Activated CD4-positive, alpha-beta T cell treated with anti-CD3 and anti-CD28 coated beads, Interleukin-2, amount 10 ng/mL, durations not matched to agents 24 days and 14 days (primary cell): ENCODE measurements at regions not wholly inside any gene's neighbourhood (a gene's known extent, or its start where the extent isn't known, plus 50 kb on each side); places are given as distances from the start of the nearest gene placed in this dataset.

ENCODE experiments used
- DNase-seq: peaks from one replicate; pipeline ENCODE4 v3.0.0; 2022
- H3K27ac Mint-ChIP-seq: one replicate; pipeline ENCODE4 v1.8.0; 2022; ENCODE audit warnings: mild to moderate bottlenecking, mixed read lengths
- H3K27me3 Mint-ChIP-seq: one replicate; pipeline ENCODE4 v1.8.0; 2022; ENCODE audit warnings: mixed read lengths
- H3K36me3 Mint-ChIP-seq: one replicate; pipeline ENCODE4 v1.8.0; 2022; ENCODE audit warnings: low read depth, mild to moderate bottlenecking, mixed read lengths
- H3K4me1 Mint-ChIP-seq: one replicate; pipeline ENCODE4 v1.8.0; 2021; ENCODE audit warnings: mixed read lengths
- H3K4me3 Mint-ChIP-seq: one replicate; pipeline ENCODE4 v1.8.0; 2022; ENCODE audit warnings: mild to moderate bottlenecking, moderate library complexity, mixed read lengths
- H3K9me3 Mint-ChIP-seq: one replicate; pipeline ENCODE4 v1.8.0; 2021; ENCODE audit warnings: mixed read lengths
- intact Hi-C: fragments of 100-400 bp; cut with micrococcal nuclease; formaldehyde crosslinking; loops from one replicate; pipeline ENCODE4 v1.15.1; 2023

- intact Hi-C loops, result no loop called here
- Mint-ChIP-seq H3K4me1 (no peaks in the 10 kb centered on the region), H3K9me3 (peaks cover 12% of the 10 kb centered on the region), H3K27me3 (no peaks in the 10 kb centered on the region), H3K4me3 (no peak overlapping the region), H3K27ac (no peak overlapping the region), H3K36me3 (no peaks in the 10 kb centered on the region)
- no peak for DNase-seq
These were observed 543.9 kb downstream of the TDRD15 start for GRCh38 chr2:21667638-21668037.

GRCh38 chr2:21668078-21668710 is 544.4 kb downstream of the TDRD15 start:
- intact Hi-C loops, result no loop called here
- Mint-ChIP-seq H3K4me3 (no peak overlapping the region), H3K9me3 (peaks cover 12% of the 10 kb centered on the region), H3K36me3 (no peaks in the 10 kb centered on the region), H3K27me3 (no peaks in the 10 kb centered on the region), H3K4me1 (no peaks in the 10 kb centered on the region), H3K27ac (no peak overlapping the region)
- no peak for DNase-seq

- intact Hi-C loops, result no loop called here
- Mint-ChIP-seq H3K36me3 (no peaks in the 10 kb centered on the region), H3K27me3 (no peaks in the 10 kb centered on the region), H3K27ac (no peak overlapping the region), H3K4me1 (no peaks in the 10 kb centered on the region), H3K9me3 (peaks cover 5% of the 10 kb centered on the region), H3K4me3 (no peak overlapping the region)
- no peak for DNase-seq
These were observed 552.3 kb downstream of the TDRD15 start for GRCh38 chr2:21676041-21676440.

- Mint-ChIP-seq H3K4me3 (no peak overlapping the region), H3K36me3 (no peaks in the 10 kb centered on the region), H3K27ac (no peak overlapping the region), H3K4me1 (no peaks in the 10 kb centered on the region), H3K27me3 (no peaks in the 10 kb centered on the region), H3K9me3 (peaks cover 5% of the 10 kb centered on the region)
- intact Hi-C loops, result no loop called here
- DNase-seq, result no peak
These were observed 552.9 kb downstream of the TDRD15 start for GRCh38 chr2:21676676-21677075.

DNA sequence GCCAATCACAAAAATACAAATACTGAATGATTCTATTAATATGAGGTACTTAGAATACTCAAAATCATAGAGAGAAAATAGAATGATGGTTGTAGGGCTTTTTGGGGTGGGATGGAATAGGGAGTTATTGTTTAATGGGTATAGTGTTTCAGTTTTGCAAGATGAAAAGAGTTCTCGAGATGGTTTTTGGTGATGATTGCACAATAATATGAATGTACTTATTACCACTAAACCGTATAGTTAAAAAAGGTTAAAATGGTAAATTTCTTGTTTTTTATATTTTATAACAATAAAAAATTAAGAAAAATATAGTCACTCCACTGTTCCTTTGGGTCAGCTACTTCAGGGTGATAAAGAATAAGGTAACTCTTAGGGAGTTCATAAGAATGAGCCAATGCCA is 560.1 kb downstream of the TDRD15 start:
- intact Hi-C loops, result no loop called here
- peaks cover 5% of the 10 kb centered on the region for H3K9me3 Mint-ChIP-seq
- no peaks in the 10 kb centered on the region for H3K4me1 Mint-ChIP-seq
- H3K27ac Mint-ChIP-seq, result no peak overlapping the region
- no peak for DNase-seq
- no peak overlapping the region for H3K4me3 Mint-ChIP-seq
- H3K36me3 Mint-ChIP-seq, result no peaks in the 10 kb centered on the region
- H3K27me3 Mint-ChIP-seq, result no peaks in the 10 kb centered on the region

DNA sequence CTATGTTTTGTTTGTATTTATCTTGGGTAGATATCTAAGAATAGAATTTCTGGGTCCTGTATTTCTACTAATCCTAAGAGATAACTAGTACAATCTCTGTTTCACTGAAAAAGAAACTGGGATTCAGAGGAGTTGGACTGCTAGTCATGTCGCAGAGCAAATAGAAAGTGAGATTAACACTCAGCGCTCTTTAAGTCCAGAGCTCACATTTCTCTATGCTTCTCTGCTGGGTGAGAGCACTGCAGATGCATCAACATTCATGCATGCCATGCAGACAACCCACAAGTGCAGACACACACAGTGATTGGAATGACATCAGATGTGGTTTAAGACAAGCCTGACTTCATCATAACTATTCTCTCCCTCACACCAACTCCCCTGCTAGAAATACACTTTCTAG is 563.8 kb downstream of the TDRD15 start:
- H3K36me3 Mint-ChIP-seq, result no peaks in the 10 kb centered on the region
- H3K27ac Mint-ChIP-seq, result no peak overlapping the region

GRCh38 chr2:21690005-21690404 is 566.2 kb downstream of the TDRD15 start:
- Mint-ChIP-seq H3K9me3 (no peaks in the 10 kb centered on the region), H3K27ac (no peak overlapping the region), H3K4me1 (no peaks in the 10 kb centered on the region), H3K36me3 (no peaks in the 10 kb centered on the region), H3K27me3 (no peaks in the 10 kb centered on the region), H3K4me3 (no peak overlapping the region)
- DNase-seq, result no peak
- intact Hi-C loops, result no loop called here

More for the DNA sequence above, 563.8 kb downstream of the TDRD15 start:
- H3K27me3 Mint-ChIP-seq, result no peaks in the 10 kb centered on the region
- H3K4me3 Mint-ChIP-seq, result no peak overlapping the region
- intact Hi-C loops, result no loop called here
- H3K9me3 Mint-ChIP-seq, result no peaks in the 10 kb centered on the region
- DNase-seq, result no peak
- H3K4me1 Mint-ChIP-seq, result no peaks in the 10 kb centered on the region

DNA sequence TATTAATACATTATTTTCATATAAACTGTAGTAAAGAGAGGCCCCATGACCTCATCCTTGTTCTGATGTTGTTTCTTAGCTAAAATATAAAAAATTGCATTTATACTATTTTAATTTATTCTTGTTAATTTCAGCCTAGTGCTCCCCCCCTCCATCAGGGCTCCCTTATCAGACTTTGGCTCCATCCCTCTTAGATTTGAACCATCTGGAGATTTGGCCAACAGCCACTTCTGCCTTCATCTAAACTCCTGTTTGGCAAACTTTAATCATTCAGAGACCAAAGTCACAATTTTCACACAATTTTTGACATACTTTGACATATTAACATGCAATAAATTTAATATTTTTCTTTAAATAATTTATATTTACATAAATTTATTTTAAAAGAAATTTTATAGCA is 569.3 kb downstream of the TDRD15 start:
- no peaks in the 10 kb centered on the region for H3K4me1 Mint-ChIP-seq
- intact Hi-C loops, result no loop called here

DNA sequence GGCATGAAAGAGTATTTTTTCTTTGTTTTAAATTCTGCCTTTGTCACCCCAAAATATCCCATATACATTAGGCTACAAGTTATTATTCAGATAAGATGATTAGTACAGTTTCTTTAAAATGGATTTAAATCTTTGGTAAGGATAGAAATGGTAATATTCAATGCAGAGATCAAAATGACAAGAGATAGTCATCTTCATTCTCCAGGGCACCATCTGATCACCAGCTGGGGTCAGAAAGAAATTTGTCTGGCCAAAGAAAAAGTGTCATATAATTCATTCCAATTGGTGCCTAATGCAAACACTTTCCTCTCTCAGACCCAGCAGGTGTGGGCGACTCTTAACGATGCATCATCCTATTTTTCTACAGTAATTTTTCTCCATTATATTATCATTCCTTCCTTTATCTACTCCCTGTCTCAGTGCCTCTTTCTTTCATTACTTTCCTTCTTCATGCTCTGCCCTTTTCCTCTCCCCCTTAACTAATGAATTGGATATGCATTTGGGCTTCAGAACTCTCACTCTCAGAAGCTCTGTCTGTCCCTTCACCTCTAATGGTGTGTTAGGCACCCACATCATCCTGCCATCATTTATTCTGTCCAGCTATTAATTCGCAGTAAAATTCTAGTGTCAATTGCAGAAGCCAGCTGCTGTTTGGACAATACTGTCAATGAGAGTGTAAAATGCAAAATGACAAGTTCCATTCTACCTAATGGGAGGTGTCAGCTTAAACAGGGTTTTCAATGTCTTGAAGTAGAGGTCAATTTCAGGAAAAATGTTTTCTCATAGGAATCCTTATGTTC is 570.5 kb downstream of the TDRD15 start:
- Mint-ChIP-seq H3K27ac (no peak overlapping the region), H3K36me3 (no peaks in the 10 kb centered on the region), H3K4me3 (no peak overlapping the region), H3K9me3 (no peaks in the 10 kb centered on the region), H3K4me1 (no peaks in the 10 kb centered on the region), H3K27me3 (no peaks in the 10 kb centered on the region)
- DNase-seq, result no peak
- intact Hi-C loops, result no loop called here

More for the DNA sequence above, 569.3 kb downstream of the TDRD15 start:
- Mint-ChIP-seq H3K27ac (no peak overlapping the region), H3K36me3 (no peaks in the 10 kb centered on the region), H3K27me3 (no peaks in the 10 kb centered on the region), H3K9me3 (no peaks in the 10 kb centered on the region), H3K4me3 (no peak overlapping the region)
- no peak for DNase-seq

DNA sequence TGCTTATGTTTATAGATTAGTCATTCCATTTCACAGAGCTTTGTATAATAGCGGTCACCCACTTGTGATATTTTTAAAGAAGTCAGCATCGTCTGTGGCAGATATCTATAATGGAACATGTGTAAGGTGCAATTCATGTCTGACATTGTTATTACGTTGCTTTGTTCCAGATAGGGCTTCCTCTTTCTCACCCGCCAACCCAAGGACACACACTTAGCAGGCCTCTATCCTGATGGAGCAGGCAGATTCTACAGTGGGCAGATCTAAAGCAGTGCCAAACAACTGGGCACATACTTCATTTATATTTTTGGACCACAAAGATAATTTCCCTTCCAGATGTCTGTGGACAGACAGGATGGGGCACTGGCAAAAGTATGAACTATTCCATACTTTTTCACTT is 573.1 kb downstream of the TDRD15 start:
- H3K4me1 Mint-ChIP-seq, result no peaks in the 10 kb centered on the region
- intact Hi-C loops, result no loop called here
- no peaks in the 10 kb centered on the region for H3K36me3 Mint-ChIP-seq
- DNase-seq, result no peak
- H3K9me3 Mint-ChIP-seq, result no peaks in the 10 kb centered on the region
- no peaks in the 10 kb centered on the region for H3K27me3 Mint-ChIP-seq
- no peak overlapping the region for H3K4me3 Mint-ChIP-seq
- no peak overlapping the region for H3K27ac Mint-ChIP-seq

DNA sequence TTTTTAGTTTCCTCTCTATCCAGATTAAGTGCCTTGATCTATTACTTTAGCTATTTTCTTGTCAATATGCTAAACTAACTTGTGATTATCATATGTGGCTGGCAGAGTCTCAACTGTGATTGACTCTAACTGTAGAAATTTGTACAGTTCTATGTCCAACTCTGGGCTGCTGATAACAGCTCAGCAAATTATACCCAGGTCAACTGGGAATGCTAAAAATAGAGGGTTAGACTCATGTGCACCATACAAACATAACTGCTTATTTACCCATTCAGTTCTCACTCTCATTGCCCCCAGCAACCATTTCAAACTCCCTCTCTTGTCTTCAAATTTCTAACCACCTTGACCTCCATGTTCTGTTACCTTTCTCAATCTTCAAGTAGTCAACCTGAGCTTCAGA is 576.9 kb downstream of the TDRD15 start:
- no peaks in the 10 kb centered on the region for H3K27me3 Mint-ChIP-seq
- no peaks in the 10 kb centered on the region for H3K36me3 Mint-ChIP-seq
- H3K4me3 Mint-ChIP-seq, result no peak overlapping the region
- H3K27ac Mint-ChIP-seq, result no peak overlapping the region
- intact Hi-C loops, result no loop called here
- no peaks in the 10 kb centered on the region for H3K9me3 Mint-ChIP-seq
- no peaks in the 10 kb centered on the region for H3K4me1 Mint-ChIP-seq
- no peak for DNase-seq

DNA sequence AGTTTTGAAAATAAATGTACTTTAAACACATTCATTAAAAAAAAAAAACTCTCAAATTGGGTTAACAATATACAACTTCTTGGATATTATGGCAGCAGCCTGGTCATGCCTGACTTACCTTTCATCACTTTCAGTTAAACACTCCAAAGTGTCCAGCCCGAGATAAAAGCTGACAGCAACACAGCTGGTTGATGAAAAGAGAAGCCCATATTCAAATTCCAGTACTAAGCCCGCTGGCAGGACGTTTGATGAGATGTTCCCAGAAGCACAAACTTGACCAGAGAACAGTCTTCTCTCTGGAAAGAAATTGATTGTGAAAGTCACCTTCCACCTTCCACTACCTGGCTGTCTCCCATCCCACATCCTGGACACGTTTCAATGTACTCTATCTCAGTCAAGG is 586.3 kb downstream of the TDRD15 start:
- intact Hi-C loops, result no loop called here
- H3K9me3 Mint-ChIP-seq, result peaks cover 7% of the 10 kb centered on the region
- no peaks in the 10 kb centered on the region for H3K27me3 Mint-ChIP-seq
- no peak for DNase-seq
- no peak overlapping the region for H3K27ac Mint-ChIP-seq
- no peaks in the 10 kb centered on the region for H3K36me3 Mint-ChIP-seq
- H3K4me1 Mint-ChIP-seq, result no peaks in the 10 kb centered on the region
- H3K4me3 Mint-ChIP-seq, result no peak overlapping the region

- Mint-ChIP-seq H3K27ac (no peak overlapping the region), H3K9me3 (peaks cover 7% of the 10 kb centered on the region), H3K4me3 (no peak overlapping the region), H3K4me1 (no peaks in the 10 kb centered on the region), H3K27me3 (no peaks in the 10 kb centered on the region), H3K36me3 (no peaks in the 10 kb centered on the region)
- intact Hi-C loops, result no loop called here
- DNase-seq, result no peak
These were observed 586.7 kb downstream of the TDRD15 start for GRCh38 chr2:21710496-21710895.

DNA sequence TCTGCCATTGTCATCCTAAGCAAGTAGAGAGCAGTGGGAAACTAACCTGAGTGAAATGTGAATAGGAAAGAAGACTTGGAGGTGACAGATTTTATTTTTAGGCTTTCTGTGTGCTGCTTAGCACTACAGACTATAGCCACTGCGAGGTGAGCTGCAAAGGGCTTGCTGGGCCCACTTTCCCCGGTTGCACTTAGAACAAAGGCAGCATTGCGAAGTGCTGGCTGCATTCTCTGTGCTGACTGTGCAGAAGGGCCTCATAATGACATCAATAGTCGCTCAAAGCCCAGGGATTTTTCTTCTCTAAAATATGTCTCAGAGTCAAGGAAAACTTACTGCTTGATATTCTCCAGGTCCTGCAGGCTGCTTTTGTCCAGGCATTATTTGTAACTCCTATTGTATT is 592.1 kb downstream of the TDRD15 start:
- no peak overlapping the region for H3K27ac Mint-ChIP-seq
- intact Hi-C loops, result no loop called here
- H3K9me3 Mint-ChIP-seq, result peaks cover 14% of the 10 kb centered on the region
- no peak for DNase-seq
- H3K27me3 Mint-ChIP-seq, result no peaks in the 10 kb centered on the region
- H3K4me1 Mint-ChIP-seq, result no peaks in the 10 kb centered on the region
- no peaks in the 10 kb centered on the region for H3K36me3 Mint-ChIP-seq
- no peak overlapping the region for H3K4me3 Mint-ChIP-seq

DNA sequence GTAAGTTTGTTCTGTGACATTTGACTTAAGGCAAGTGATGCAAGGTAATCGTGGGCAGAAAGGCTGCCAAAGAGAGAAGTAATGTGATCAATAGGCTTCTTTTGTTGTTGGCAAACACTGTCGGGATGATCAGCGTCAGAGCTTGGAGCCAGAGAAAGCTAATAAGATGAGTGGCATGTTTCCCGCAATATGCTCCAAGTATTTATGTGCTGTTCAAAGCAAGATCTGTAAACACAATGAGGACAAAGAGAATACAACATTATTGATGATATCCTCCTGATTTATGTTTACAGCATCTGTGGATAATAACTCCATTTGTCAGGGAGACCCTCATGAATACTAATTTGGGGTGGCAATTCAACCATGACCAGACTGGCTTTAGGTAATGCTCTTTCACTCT is 603.3 kb downstream of the TDRD15 start:
- Mint-ChIP-seq H3K27ac (no peak overlapping the region), H3K27me3 (no peaks in the 10 kb centered on the region), H3K4me1 (no peaks in the 10 kb centered on the region), H3K4me3 (no peak overlapping the region), H3K9me3 (no peaks in the 10 kb centered on the region), H3K36me3 (no peaks in the 10 kb centered on the region)
- intact Hi-C loops, result no loop called here
- no peak for DNase-seq
